ENCODE measurements at regions not wholly inside any gene's neighbourhood (a gene's known extent, or its start where the extent isn't known, plus 50 kb on each side); places are given as distances from the start of the nearest gene placed in this dataset.
"Not testable (repeated sequence)": the region's sequence is repeated elsewhere in the genome, so short reads cannot be mapped to it uniquely, and the experiment has no call there.

- H3K4me3 ChIP-seq (ENCODE audit: low read depth, low read length): no peak overlapping the region
- no peak for DNase-seq (ENCODE audit: low read depth)
- TF ChIP-seq, protein P1, sequence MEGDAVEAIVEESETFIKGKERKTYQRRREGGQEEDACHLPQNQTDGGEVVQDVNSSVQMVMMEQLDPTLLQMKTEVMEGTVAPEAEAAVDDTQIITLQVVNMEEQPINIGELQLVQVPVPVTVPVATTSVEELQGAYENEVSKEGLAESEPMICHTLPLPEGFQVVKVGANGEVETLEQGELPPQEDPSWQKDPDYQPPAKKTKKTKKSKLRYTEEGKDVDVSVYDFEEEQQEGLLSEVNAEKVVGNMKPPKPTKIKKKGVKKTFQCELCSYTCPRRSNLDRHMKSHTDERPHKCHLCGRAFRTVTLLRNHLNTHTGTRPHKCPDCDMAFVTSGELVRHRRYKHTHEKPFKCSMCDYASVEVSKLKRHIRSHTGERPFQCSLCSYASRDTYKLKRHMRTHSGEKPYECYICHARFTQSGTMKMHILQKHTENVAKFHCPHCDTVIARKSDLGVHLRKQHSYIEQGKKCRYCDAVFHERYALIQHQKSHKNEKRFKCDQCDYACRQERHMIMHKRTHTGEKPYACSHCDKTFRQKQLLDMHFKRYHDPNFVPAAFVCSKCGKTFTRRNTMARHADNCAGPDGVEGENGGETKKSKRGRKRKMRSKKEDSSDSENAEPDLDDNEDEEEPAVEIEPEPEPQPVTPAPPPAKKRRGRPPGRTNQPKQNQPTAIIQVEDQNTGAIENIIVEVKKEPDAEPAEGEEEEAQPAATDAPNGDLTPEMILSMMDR (IDR thresholded peaks at IDR 0.05; ENCODE audit: insufficient read depth, low read length): no peak
Measured at GRCh38 chr9:84517026-84517425, 152.5 kb upstream of the NTRK2 start.

DNA sequence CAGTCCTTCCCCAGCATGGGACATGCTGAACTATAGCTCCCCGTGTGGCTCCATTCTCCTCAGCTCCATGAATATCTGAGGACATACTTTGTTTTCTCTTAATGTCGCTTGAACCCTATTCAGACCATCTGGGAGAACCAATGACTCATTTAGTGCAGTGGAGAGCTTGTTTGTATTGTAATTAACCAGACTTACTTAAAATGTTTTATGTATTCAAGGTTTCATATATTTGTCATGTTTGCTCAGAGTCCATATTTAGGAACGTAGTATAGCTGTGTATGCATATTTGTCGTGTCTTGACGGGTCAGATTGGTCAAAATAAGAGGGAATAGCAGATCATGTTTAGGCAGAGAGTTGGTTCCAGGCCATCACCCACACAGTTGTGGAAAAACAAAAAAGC, 150.1 kb upstream of the NTRK2 start:
- TF ChIP-seq, protein P1 (IDR thresholded peaks at IDR 0.05; ENCODE audit: insufficient read depth, low read length): no peak
- H3K4me3 ChIP-seq (ENCODE audit: low read depth, low read length): no peak overlapping the region
- no peak for DNase-seq (ENCODE audit: low read depth)

GRCh38 chr9:84521208-84521607, 148.3 kb upstream of the NTRK2 start:
- DNase-seq (ENCODE audit: low read depth): no peak
- TF ChIP-seq, protein P1 (IDR thresholded peaks at IDR 0.05; ENCODE audit: insufficient read depth, low read length): no peak
- H3K4me3 ChIP-seq (ENCODE audit: low read depth, low read length): no peak overlapping the region

GRCh38 chr9:84526211-84526610, 143.3 kb upstream of the NTRK2 start:
- not testable (repeated sequence) for H3K4me3 ChIP-seq (ENCODE audit: low read depth, low read length); DNase-seq (ENCODE audit: low read depth)

- DNase-seq (ENCODE audit: low read depth); H3K4me3 ChIP-seq (ENCODE audit: low read depth, low read length): not testable (repeated sequence)
Measured at GRCh38 chr9:84527060-84527720, 142.3 kb upstream of the NTRK2 start.

GRCh38 chr9:84535973-84536372, 133.6 kb upstream of the NTRK2 start:
- not testable (repeated sequence) for DNase-seq (ENCODE audit: low read depth); H3K4me3 ChIP-seq (ENCODE audit: low read depth, low read length)

DNA sequence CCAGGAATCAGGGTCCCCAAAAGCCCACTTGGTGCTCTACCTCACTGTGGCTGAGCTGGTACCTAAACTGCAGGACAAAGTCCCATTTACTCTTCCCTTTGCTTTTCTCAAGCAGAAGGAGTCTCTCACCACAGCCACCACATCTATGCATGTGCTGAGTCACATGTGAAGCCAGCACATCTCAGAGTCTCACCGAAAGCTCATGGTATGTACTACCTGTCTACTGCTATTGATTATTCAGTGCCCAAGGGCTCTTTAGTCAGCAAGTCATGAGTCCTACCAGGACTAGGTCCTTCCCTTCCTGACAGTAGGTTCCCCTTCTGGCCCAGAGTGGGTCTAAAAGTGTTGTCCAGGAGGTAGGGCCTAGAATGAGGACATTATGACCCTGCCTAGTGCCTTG, 130.7 kb upstream of the NTRK2 start:
- DNase-seq (ENCODE audit: low read depth): no peak
- no peak overlapping the region for H3K4me3 ChIP-seq (ENCODE audit: low read depth, low read length)
- TF ChIP-seq, protein P1 (IDR thresholded peaks at IDR 0.05; ENCODE audit: insufficient read depth, low read length): no peak

DNA sequence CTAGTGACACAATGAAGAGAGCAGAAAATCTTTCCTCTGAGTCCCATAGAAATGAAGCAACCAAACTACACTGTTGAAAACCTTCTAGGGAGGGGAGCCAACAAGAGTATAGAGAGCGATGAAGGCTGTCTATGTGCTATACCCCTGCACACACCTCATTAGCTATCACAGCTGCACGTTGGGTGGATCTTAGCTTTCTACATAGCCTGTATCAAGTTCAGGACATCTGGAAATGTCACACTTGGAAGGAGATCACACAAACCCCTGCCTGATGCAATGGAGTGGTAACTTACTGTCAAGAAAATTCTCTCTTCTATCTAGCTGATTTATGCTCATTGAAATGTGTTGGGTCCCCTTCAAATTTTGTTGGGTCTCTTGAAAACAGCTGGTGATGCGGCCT, 127.0 kb upstream of the NTRK2 start:
- TF ChIP-seq, protein P1 (IDR thresholded peaks at IDR 0.05; ENCODE audit: insufficient read depth, low read length): no peak
- DNase-seq (ENCODE audit: low read depth): no peak
- H3K4me3 ChIP-seq (ENCODE audit: low read depth, low read length): no peak overlapping the region
